ENCODE measurements at regions not wholly inside any gene's neighbourhood (a gene's known extent, or its start where the extent isn't known, plus 50 kb on each side); places are given as distances from the start of the nearest gene placed in this dataset.

DNA sequence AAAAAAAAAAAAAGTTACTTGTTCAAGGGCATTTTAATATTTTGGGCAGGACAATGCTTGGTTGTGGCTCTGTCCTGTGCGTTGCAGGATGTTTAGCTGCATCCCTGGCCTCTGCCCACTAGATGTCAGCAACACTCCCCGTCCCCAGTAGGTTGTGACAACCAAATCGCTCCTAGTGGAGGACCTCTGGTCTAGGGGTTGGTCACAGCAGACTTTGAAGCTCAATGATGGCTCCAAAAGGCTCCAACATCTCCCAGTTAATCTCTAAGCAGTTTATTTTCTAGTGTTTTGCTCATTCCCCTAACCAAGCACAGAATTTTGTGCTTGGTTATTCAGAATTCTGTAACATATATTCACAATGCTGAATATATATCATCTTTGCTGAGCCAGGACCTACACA, 67.0 kb downstream of the CHRNA1 start:
- Histone ChIP-seq H3K9me2 (replicated peaks; ENCODE audit: control insufficient read depth, low read length) (no peaks in the 10 kb centered on the region), H3K4me3 (ENCODE audit: low read length) (no peak overlapping the region), H3F3A (ENCODE audit: control insufficient read depth, insufficient read depth) (no peaks in the 10 kb centered on the region), H3K27ac (ENCODE audit: low read depth, low read length) (no peak overlapping the region), H3K4me1 (ENCODE audit: control insufficient read depth, low read length) (no peaks in the 10 kb centered on the region), H3K27me3 (ENCODE audit: control insufficient read depth, low read length) (peaks cover 21% of the 10 kb centered on the region; the same call in 1 of the 2 replicates), H4K20me1 (ENCODE audit: control insufficient read depth, insufficient read depth, low read depth, low read length) (no peaks in the 10 kb centered on the region), H3K9me3 (ENCODE audit: control insufficient read depth, insufficient read depth, low read length) (no peaks in the 10 kb centered on the region), H3K36me3 (ENCODE audit: control insufficient read depth, low read length) (no peaks in the 10 kb centered on the region), H3K79me2 (ENCODE audit: control insufficient read depth, low read length) (no peaks in the 10 kb centered on the region), H3K4me2 (ENCODE audit: low read length) (no peak overlapping the region)
- TF ChIP-seq, protein P1, sequence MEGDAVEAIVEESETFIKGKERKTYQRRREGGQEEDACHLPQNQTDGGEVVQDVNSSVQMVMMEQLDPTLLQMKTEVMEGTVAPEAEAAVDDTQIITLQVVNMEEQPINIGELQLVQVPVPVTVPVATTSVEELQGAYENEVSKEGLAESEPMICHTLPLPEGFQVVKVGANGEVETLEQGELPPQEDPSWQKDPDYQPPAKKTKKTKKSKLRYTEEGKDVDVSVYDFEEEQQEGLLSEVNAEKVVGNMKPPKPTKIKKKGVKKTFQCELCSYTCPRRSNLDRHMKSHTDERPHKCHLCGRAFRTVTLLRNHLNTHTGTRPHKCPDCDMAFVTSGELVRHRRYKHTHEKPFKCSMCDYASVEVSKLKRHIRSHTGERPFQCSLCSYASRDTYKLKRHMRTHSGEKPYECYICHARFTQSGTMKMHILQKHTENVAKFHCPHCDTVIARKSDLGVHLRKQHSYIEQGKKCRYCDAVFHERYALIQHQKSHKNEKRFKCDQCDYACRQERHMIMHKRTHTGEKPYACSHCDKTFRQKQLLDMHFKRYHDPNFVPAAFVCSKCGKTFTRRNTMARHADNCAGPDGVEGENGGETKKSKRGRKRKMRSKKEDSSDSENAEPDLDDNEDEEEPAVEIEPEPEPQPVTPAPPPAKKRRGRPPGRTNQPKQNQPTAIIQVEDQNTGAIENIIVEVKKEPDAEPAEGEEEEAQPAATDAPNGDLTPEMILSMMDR (IDR thresholded peaks at IDR 0.05; ENCODE audit: low read depth, low read length, poor library complexity, severe bottlenecking): peak; percentile 84
- TF ChIP-seq EZH2phosphoT487 (IDR thresholded peaks at IDR 0.05; ENCODE audit: borderline replicate concordance, low read length): no peak

GRCh38 chr2:174694920-174695319, 69.4 kb downstream of the CHRNA1 start:
- no peaks in the 10 kb centered on the region for H3K9me3 ChIP-seq (ENCODE audit: control insufficient read depth, insufficient read depth, low read length)
- H3K27ac ChIP-seq (ENCODE audit: low read depth, low read length): no peak overlapping the region
- no peak overlapping the region for H3K4me2 ChIP-seq (ENCODE audit: low read length)
- no peaks in the 10 kb centered on the region for H3K9me2 ChIP-seq (replicated peaks; ENCODE audit: control insufficient read depth, low read length)
- H3F3A ChIP-seq (ENCODE audit: control insufficient read depth, insufficient read depth): no peaks in the 10 kb centered on the region
- H3K27me3 ChIP-seq (ENCODE audit: control insufficient read depth, low read length): peaks cover 21% of the 10 kb centered on the region; the same call in 1 of the 2 replicates
- no peak overlapping the region for H3K4me3 ChIP-seq (ENCODE audit: low read length)
- H3K36me3 ChIP-seq (ENCODE audit: control insufficient read depth, low read length): no peaks in the 10 kb centered on the region
- H3K4me1 ChIP-seq (ENCODE audit: control insufficient read depth, low read length): no peaks in the 10 kb centered on the region
- TF ChIP-seq, protein P1 (IDR thresholded peaks at IDR 0.05; ENCODE audit: low read depth, low read length, poor library complexity, severe bottlenecking): no peak
- no peak for TF ChIP-seq EZH2phosphoT487 (IDR thresholded peaks at IDR 0.05; ENCODE audit: borderline replicate concordance, low read length)
- no peaks in the 10 kb centered on the region for H4K20me1 ChIP-seq (ENCODE audit: control insufficient read depth, insufficient read depth, low read depth, low read length)
- H3K79me2 ChIP-seq (ENCODE audit: control insufficient read depth, low read length): no peaks in the 10 kb centered on the region

GRCh38 chr2:174694196-174694878, 69.9 kb downstream of the CHRNA1 start:
- Histone ChIP-seq H4K20me1 (ENCODE audit: control insufficient read depth, insufficient read depth, low read depth, low read length) (no peaks in the 10 kb centered on the region), H3K9me3 (ENCODE audit: control insufficient read depth, insufficient read depth, low read length) (no peaks in the 10 kb centered on the region), H3K9me2 (replicated peaks; ENCODE audit: control insufficient read depth, low read length) (no peaks in the 10 kb centered on the region), H3K27me3 (ENCODE audit: control insufficient read depth, low read length) (peaks cover 21% of the 10 kb centered on the region; the same call in 1 of the 2 replicates), H3K27ac (ENCODE audit: low read depth, low read length) (no peak overlapping the region), H3K36me3 (ENCODE audit: control insufficient read depth, low read length) (no peaks in the 10 kb centered on the region), H3K4me2 (ENCODE audit: low read length) (no peak overlapping the region), H3F3A (ENCODE audit: control insufficient read depth, insufficient read depth) (no peaks in the 10 kb centered on the region), H3K79me2 (ENCODE audit: control insufficient read depth, low read length) (no peaks in the 10 kb centered on the region), H3K4me1 (ENCODE audit: control insufficient read depth, low read length) (no peaks in the 10 kb centered on the region), H3K4me3 (ENCODE audit: low read length) (no peak overlapping the region)
- TF ChIP-seq EZH2phosphoT487 (IDR thresholded peaks at IDR 0.05; ENCODE audit: borderline replicate concordance, low read length): no peak
- TF ChIP-seq, protein P1 (IDR thresholded peaks at IDR 0.05; ENCODE audit: low read depth, low read length, poor library complexity, severe bottlenecking): no peak

All from DOHH2 (cell line).